Left hindlimb (tissue), 1 donor: ENCODE measurements at regions not wholly inside any gene's neighbourhood (a gene's known extent, or its start where the extent isn't known, plus 50 kb on each side); places are given as distances from the start of the nearest gene placed in this dataset.
"Not testable (repeated sequence)": the region's sequence is repeated elsewhere in the genome, so short reads cannot be mapped to it uniquely, and the experiment has no call there.

Source experiments
- DNase-seq: peaks from one replicate; pipeline ENCODE4 v3.0.0-alpha.2; 2018

- no peak for DNase-seq
Measured at GRCh38 chr2:134035605-134036370, 218.1 kb upstream of the MGAT5 start.

- no peak for DNase-seq
Measured at GRCh38 chr2:134039912-134040581, 213.8 kb upstream of the MGAT5 start.

- DNase-seq: not testable (repeated sequence)
Measured at GRCh38 chr2:134040626-134041172, 213.2 kb upstream of the MGAT5 start.

- DNase-seq: no peak
Measured at GRCh38 chr2:134041877-134042276, 212.0 kb upstream of the MGAT5 start.

GRCh38 chr2:134043028-134043427, 210.8 kb upstream of the MGAT5 start:
- DNase-seq: not testable (repeated sequence)

DNA sequence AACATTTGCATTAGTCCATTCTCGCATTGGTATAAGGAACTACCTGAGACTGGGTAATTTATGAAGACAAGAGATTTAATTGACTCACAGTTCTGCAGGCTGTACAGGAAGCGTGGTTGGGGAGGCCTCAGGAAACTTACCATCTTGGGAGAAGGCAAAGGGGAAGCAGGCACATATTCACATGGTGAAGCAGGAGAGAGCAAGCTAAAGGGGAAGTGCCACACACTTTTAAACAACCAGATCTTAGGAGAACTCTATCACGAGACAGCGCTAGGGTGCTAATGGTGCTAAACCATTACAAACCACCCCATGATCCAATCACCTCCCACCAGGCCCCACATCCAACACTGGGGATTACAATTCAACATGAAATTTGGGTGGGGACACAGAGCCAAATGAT, 201.7 kb upstream of the MGAT5 start:
- DNase-seq: no peak

DNA sequence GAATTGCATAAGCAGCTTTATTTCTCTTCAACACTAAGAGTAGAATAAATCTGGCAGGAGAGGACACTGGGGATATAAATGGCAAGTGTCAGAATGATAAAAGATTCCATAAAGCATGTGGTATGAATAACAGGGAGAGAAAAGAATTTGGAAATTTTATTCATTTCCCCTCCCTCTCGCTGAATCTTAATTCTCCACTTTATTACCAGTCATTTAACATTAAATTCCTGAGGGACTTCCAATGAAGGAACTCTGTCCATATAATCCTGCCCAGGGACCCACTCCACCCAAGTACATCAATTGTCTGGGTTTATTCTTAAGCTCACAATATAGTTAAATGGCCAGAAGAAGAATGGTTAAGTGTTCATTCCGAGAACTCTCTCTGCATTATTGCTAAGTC, 197.7 kb upstream of the MGAT5 start:
- no peak for DNase-seq

DNA sequence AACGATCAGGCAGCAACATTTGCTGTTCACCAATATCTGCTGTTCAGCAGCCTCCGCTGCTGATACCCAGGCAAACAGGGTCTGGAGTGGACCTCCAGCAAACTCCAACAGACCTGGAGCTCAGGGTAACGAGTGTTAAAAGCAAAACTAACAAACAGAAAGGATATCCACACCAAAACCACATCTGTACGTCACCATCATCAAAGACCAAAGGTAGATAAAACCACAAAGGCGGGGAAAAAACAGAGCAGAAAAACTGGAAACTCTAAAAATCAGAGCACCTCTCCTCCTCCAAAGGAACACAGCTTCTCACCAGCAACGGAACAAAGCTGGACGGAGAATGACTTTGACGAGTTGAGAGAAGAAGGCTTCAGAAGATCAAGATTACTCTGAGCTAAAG, 192.8 kb upstream of the MGAT5 start:
- DNase-seq: not testable (repeated sequence)

GRCh38 chr2:134062235-134062634, 191.6 kb upstream of the MGAT5 start:
- not testable (repeated sequence) for DNase-seq

- not testable (repeated sequence) for DNase-seq
Measured at GRCh38 chr2:134063916-134064315, 190.0 kb upstream of the MGAT5 start.

GRCh38 chr2:134070281-134070741, 183.6 kb upstream of the MGAT5 start:
- no peak for DNase-seq

- no peak for DNase-seq
Measured at GRCh38 chr2:134072341-134072740, 181.5 kb upstream of the MGAT5 start.

DNA sequence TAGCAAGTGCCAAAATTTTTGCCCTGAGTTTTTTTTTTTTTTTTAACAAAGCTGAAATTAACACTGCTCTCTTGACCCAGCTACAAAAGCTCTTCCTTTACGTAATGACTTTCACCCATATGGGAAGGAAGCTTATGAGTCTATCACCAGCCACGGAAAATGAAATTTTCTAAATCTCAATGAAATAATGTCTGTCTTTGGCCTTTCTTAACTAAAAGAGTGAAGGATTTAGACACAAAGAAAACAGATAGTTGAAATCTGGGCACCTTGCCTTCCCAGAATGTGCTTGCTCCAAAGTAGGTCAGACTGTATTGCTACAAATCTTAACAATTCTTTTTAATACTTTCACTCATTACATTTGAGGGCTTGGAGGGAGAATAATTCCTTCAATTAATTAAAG, 180.8 kb upstream of the MGAT5 start:
- no peak for DNase-seq

GRCh38 chr2:134074619-134075018, 179.3 kb upstream of the MGAT5 start:
- DNase-seq: no peak

GRCh38 chr2:134075204-134075603, 178.7 kb upstream of the MGAT5 start:
- no peak for DNase-seq

DNA sequence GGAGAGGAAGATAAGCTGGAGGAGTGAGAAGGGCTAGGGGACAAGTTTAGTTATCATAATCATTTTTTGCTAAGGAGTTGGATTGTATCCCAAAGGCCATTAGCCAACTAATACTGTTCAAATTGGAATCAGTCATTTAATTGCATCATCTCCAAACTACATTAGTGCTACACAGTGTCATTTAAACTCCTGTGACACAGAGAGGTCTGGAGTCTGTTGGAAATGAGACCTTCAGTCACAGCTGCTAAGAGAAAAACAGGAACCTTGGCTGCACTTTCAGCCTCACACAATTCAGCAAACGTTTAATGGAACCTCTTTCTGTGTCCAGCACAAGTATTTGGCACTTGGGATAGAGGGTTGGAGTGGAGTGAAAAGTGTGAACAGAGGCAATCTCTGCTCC, 175.5 kb upstream of the MGAT5 start:
- DNase-seq: no peak

DNA sequence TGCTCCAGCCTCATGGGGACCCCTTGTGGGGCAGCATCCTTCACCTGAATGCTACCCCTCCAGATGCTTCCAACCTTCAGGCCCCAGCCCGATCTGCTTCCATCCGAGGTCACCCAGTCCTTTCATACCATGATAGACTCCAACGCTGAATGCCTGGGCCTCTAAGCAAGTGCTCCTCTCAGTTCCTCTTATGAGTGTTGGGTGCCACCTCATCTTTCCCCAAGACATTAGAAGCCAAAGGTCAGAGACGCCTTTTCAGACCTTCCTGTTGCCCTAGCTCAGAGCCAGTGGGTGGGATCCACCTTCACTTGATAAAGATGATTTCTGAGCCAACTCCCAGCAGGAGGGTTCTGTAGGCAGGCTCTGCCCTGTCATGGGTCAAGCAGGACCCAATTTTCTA, 174.5 kb upstream of the MGAT5 start:
- no peak for DNase-seq

- no peak for DNase-seq
Measured at GRCh38 chr2:134080386-134081089, 173.3 kb upstream of the MGAT5 start.

DNA sequence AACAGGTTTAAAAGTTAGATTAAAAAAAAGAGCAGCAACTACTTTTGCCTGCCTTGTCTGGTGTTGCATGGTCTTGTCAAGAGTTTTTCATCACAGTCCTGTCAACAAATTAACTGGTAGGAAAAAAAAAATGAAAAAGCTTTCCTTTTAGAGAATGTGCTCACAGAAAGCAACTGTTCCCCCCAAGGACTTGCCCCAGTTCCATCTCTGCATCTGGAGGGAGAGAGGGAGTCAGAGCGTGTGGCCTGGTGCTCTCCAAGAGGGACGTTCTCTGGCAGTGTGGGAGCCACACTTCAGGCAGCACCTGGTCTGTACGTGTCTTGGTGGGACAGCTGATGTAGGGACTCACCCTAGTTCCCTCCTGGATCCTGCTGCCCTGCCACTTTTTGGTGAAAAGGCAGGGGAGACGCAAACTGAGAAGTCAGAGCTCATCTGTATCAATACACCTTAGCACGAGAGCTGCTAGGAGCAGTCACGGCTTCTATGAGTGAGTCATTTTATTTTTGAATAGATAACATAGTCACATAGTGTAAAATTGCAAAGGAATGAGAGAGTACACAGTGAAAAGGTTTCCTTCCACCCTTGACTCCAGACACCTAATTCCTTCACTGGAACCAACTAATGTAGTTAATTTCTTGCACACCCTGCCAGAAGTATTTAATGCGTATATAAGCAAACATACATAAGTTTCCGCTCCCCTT, 172.5 kb upstream of the MGAT5 start:
- no peak for DNase-seq

GRCh38 chr2:134083548-134083947, 170.3 kb upstream of the MGAT5 start:
- DNase-seq: no peak

DNA sequence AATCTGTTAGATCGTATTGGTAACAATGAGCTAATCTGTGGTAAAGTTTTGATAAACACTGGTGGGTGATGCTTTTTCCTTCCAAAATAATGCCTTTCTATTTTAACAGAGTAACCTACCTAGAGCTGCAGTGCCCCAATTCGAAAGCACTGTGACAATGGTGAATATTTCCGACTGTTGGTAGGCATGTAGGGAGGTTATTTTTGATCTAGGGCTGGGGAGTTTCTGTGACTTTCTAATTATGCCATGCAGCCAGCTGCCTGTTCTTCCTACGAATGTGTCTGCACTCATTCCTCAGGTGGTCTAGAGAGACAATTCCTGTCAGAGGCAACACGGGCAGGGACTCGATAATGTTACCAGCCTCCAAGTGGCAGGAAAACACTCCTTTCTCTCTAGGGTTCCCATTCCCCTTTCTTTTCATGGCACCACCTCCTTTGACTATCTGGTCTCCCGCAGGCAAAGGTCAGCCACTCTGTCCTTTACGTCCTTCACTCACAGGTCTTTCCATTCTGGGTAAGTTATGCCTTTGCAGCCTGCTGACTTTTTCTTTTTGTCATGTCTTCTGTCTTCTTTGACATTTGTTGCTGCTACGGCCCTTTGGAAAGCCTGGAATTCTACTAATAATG, 167.2 kb upstream of the MGAT5 start:
- DNase-seq: no peak

GRCh38 chr2:134087371-134087921, 166.4 kb upstream of the MGAT5 start:
- no peak for DNase-seq
